ENCODE measurements at regions not wholly inside any gene's neighbourhood (a gene's known extent, or its start where the extent isn't known, plus 50 kb on each side); places are given as distances from the start of the nearest gene placed in this dataset.
A peak's percentile ranks its signal among the peaks of the same experiment; 100 is the strongest.

DNA sequence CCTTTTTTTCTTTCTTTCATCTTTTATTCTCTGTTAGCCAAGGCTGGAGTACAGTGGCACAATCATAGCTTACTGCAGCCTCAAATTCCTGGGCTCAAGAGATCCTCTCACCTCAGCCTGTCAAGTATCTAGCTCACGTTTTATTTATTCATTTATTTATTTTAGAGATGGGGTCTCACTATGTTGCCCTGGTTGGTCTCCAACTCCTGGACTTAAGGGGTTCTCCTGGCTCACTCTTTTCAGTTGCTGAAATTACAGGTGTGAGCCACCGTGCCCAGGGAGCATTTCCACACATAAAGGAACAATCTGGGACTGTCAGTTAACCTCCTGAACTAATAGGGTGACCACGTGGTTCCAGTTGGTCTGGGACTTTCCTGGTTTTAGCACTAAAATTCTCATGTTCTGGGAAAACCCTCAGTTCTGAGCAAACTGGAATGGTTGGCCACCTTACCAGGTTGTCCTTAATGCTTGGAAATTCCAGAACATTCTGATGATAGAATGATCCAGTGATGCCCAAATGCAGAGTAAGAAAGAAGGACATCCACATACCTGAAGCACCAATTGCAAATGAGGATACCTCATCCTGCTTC is 105.5 kb upstream of the ZNF217 start:
- DNase-seq, result no peak

GRCh38 chr20:53698371-53698978 is 104.8 kb upstream of the ZNF217 start:
- no peak for DNase-seq

- no peak for DNase-seq
Observed at GRCh38 chr20:53695797-53696527, 102.3 kb upstream of the ZNF217 start.

- no peak for DNase-seq
Observed at GRCh38 chr20:53693262-53693871, 99.7 kb upstream of the ZNF217 start.

- DNase-seq, result peak in 26 of 56 donors; percentile 3 to 68 (median 14)
Observed at GRCh38 chr20:53692465-53693067, 98.9 kb upstream of the ZNF217 start.

- no peak for DNase-seq
Observed at GRCh38 chr20:53691811-53692192, 98.2 kb upstream of the ZNF217 start.

GRCh38 chr20:53691060-53691810 is 97.6 kb upstream of the ZNF217 start:
- no peak for DNase-seq

- no peak for DNase-seq
Observed at GRCh38 chr20:53688085-53688484, 94.4 kb upstream of the ZNF217 start.

DNA sequence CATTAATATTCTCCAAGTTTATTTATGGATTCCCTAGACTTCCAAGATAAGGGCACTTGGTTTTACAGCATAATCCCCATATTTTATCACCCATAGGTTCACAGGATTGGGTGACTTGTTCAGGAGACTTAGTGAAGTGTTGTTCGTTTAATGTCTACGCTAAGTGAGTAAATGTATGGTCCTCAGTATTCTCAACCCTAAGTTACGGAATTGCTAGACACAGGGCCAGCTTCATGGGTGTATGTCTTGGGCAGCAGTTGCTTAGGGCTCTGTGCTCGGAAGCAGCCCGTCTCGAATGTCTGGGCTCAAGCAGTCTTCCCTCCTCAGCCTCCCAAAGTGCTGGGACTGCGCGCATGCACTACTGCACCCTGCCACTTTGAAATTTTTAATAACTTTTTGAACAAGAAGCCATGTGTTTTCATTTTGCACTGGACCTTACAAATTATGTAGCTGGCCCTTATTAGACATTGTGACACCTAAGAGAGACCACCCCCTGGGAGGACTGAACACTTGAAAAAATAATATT is 91.5 kb upstream of the ZNF217 start:
- DNase-seq, result no peak

GRCh38 chr20:53683506-53683905 is 89.9 kb upstream of the ZNF217 start:
- DNase-seq, result no peak

DNA sequence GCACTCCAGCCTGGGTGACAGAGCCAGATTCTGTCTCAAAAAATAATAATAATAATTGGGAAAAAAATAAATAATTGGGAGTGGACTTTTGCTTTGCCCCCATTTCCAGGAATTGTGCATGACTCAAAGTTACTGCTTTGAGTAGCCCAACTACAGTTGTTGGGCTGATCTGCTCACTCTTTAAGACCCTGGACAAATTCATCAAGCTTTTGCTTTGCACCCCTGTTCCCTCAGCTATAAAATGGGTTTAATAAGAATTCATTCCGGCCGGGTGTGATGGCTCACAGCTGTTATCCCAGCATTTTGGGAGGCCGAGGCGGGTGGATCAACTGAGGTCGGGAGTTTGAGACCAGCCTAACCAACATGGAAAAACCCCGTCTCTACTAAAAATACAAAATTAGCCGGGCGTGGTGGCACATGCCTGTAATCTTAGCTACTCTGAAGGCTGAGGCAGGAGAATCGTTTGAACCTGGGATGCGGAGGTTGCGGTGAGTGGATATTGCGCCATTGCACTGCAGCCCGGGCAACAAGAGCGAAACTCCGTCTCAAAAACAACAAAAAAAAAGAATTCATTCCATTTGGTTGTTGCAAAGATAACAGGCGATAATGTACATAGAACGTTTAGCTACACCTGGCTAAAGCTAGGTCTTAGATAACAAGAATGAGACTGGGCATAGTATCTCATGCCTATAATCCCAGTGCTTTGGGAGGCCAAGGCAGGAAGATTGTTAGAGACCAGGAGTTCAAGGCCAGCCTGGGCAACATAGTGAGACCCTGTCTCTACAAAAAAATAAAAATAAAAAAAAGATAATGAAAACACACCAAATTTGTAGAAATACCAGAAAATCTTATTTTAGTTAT is 87.9 kb upstream of the ZNF217 start:
- no peak for DNase-seq

DNA sequence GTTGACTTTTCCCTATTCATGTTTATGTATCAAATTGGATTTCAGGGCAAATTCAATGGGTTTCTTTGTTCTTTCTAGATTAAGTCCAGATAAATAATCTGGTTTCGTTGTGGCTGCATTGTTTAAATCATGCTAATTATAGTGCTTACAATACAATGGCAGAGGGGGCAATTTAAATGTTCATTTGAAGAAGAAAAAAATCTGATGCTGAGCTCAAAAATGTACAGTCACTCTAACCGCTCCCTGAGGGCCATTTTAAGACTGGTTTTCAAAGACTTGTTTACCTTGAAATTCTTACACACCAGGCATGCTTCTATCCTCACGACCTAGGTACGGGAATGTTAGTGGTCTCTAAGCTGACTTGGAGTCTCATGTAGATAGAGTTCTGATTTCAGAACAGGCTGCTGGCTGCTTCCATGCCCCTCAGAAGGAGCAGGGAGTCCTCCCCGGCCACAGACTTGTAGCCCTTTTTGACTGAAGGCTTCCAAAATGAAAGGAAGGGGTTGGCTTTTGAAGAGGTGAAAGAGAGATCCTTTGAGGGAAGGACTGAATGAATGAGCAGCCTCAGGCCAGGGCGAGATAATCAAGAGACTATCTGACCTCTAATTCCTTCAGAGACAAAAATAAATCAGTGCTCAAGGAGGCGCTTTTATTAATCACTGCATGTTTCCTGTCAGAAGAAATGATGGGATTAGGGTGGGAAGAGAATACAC is 86.1 kb upstream of the ZNF217 start:
- DNase-seq, result peak in 1 of 56 donors; percentile 1

- peak in 1 of 56 donors; percentile 0 for DNase-seq
Observed at GRCh38 chr20:53678990-53679596, 85.5 kb upstream of the ZNF217 start.

GRCh38 chr20:53678315-53678989 is 84.8 kb upstream of the ZNF217 start:
- no peak for DNase-seq

GRCh38 chr20:53677447-53678314 is 84.0 kb upstream of the ZNF217 start:
- peak in 10 of 56 donors; percentile 4 to 35 (median 12) for DNase-seq

DNA sequence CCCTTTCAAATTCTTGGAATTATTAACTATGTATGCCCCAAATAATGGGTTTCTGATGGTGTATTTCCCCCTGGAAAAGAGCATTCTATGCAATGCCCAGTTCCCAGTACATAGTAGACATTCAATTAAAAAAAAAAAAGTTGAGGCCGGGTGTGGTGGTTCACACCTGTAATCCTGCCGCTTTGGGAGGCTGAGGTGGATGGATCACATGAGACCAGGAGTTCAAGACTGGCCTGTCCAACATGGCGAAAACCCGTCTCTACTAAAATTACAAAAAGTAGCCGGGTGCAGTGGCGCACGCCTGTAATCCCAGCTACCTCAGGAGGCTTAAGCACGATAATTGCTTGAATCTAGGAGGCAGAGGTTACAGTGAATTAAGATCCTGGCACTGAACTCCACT is 83.3 kb upstream of the ZNF217 start:
- DNase-seq, result no peak

DNA sequence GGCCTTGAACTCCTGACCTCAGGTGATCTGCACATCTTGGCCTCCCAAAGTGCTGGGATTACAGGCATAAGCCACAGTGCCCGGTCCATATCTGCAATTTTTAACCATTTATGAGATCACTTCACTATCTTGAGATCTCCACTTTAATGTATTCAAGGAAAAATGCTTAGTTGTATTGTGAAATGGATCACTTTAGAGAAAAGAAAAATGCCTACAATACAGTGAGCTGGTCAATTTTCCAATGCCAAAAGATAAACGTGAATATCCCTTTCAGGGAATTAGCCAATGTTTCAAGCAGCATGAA is 82.8 kb upstream of the ZNF217 start:
- no peak for DNase-seq
